Gastroesophageal sphincter (tissue), 4 donors: ENCODE measurements at regions not wholly inside any gene's neighbourhood (a gene's known extent, or its start where the extent isn't known, plus 50 kb on each side); places are given as distances from the start of the nearest gene placed in this dataset.

Experiments
- ATAC-seq: fragments of 150-250 bp; one replicate; pipeline ENCODE4 v1.9.1; 2016; ENCODE audit warnings: mild to moderate bottlenecking, moderate library complexity
- H3K27ac ChIP-seq, 4 donors: fragments of 200-600 bp; sonication (generic) in 3 of 4; 1 replicate in 3 of 4; 2 replicates in 1 of 4; pipeline ENCODE4 v1.5.1; 2016 to 2019
- H3K27me3 ChIP-seq: fragments of 200-600 bp; sonication (generic); one replicate; pipeline ENCODE4 v1.5.1; 2019
- H3K36me3 ChIP-seq, 2 donors: fragments of 200-600 bp; sonication (generic); one replicate each; pipeline ENCODE4 v1.5.1; 2019; ENCODE audit warnings: control low read depth in 1 of 2
- H3K4me1 ChIP-seq, 3 donors: fragments of 200-600 bp; sonication (generic); 1 replicate in 2 of 3; 2 replicates in 1 of 3; pipeline ENCODE4 v1.5.1; 2016 to 2019; ENCODE audit warnings: control low read depth in 2 of 3
- H3K4me3 ChIP-seq, 2 donors: fragments of 200-600 bp; sonication (generic); one replicate each; pipeline ENCODE4 v1.5.1; 2019; ENCODE audit warnings: mild to moderate bottlenecking in 1 of 2, moderate library complexity in 1 of 2
- H3K9me3 ChIP-seq, 3 donors: fragments of 200-600 bp; sonication (generic); one replicate each; pipeline ENCODE4 v1.5.1; 2017 to 2019; ENCODE audit warnings: control low read depth in 2 of 3
- EP300 ChIP-seq: sonication (generic); formaldehyde crosslinking; IDR thresholded peaks from one replicate; pipeline ENCODE4 v1.6.1; 2017; ENCODE audit warnings: antibody characterized with exemption, mild to moderate bottlenecking
- POLR2A ChIP-seq, 2 donors: fragments of 450-650 bp; IDR thresholded peaks; one replicate each; pipeline ENCODE4 v1.6.1; 2017; ENCODE audit warnings: antibody characterized with exemption in 2 of 2, mild to moderate bottlenecking in 2 of 2, moderate library complexity in 1 of 2
- POLR2AphosphoS5 ChIP-seq: sonication (generic); formaldehyde crosslinking; IDR thresholded peaks from one replicate; pipeline ENCODE4 v1.6.1; 2017; ENCODE audit warnings: antibody characterized with exemption
- WGBS, 2 donors: methylation state at CpG; one replicate each; pipeline ENCODE4 v1.1.5; 2018; ENCODE audit warnings: low coverage in 1 of 2; 5-methylcytosine and 5-hydroxymethylcytosine counted together
- TF ChIP-seq, protein P1 (sequence below), 4 experiments: fragments of 200-600 bp in 2 of 4; fragments of 450-650 bp in 2 of 4; sonication (generic) in 1 of 4; IDR thresholded peaks; one replicate each; pipeline ENCODE4 v1.5.1; 2017 to 2019; ENCODE audit warnings: antibody characterized with exemption in 4 of 4, mild to moderate bottlenecking in 2 of 4, moderate library complexity in 2 of 4

DNA sequence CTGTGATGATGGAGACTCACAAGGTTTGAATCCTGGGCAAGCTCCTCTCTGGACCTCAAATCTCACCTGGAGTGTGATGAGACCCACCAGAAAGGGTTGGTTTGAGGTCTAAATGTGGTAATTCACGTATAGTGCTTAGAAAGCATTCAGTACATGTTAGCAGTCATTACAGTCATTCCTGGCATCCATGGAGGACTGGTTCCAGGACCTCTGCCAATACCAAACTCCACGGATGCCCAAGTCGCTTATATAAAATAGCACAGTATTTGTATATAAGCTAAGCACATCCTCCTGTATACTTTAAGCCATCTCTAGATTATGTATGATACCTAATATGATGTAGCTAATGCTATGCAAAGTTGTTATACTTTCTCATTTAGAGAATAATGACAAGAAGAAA, 67.6 kb upstream of the CYP2D6 start:
- Histone ChIP-seq H3K27ac (no peak overlapping the region), H3K36me3 (no peaks in the 10 kb centered on the region), H3K4me1 (peaks cover 0 to 18% (median 0%) of the 10 kb centered on the region in 3 donors), H3K9me3 (no peaks in the 10 kb centered on the region), H3K27me3 (no peaks in the 10 kb centered on the region), H3K4me3 (no peak overlapping the region)
- no peak for TF ChIP-seq EP300
- TF ChIP-seq, protein P1, sequence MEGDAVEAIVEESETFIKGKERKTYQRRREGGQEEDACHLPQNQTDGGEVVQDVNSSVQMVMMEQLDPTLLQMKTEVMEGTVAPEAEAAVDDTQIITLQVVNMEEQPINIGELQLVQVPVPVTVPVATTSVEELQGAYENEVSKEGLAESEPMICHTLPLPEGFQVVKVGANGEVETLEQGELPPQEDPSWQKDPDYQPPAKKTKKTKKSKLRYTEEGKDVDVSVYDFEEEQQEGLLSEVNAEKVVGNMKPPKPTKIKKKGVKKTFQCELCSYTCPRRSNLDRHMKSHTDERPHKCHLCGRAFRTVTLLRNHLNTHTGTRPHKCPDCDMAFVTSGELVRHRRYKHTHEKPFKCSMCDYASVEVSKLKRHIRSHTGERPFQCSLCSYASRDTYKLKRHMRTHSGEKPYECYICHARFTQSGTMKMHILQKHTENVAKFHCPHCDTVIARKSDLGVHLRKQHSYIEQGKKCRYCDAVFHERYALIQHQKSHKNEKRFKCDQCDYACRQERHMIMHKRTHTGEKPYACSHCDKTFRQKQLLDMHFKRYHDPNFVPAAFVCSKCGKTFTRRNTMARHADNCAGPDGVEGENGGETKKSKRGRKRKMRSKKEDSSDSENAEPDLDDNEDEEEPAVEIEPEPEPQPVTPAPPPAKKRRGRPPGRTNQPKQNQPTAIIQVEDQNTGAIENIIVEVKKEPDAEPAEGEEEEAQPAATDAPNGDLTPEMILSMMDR (IDR thresholded peaks at IDR 0.05) = no peak
- TF ChIP-seq POLR2A (IDR thresholded peaks at IDR 0.05) = no peak
- no peak for TF ChIP-seq POLR2AphosphoS5
- 14 to 48% methylated on average over 1 to 3 of the region's 3 CpGs for WGBS, 2 donors
- no peak for ATAC-seq

DNA sequence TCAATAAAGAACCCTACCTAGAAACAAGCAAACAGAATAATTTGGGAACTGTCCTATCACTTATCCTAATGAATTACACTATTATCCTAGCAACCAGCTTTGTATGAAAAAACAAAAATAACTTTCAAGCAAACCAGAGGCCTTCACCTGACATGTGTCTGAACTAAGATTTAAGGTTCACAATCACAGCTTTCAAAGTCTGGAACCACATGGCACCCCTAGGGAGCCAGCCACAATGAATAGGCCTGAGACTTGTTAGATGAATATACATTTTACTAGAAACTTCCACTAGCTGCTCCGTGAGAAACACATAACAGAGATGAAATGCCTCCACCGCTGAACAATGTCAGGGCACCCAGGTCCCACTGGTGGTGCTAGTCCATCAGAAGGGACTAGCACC, 65.8 kb upstream of the CYP2D6 start:
- no peak for ATAC-seq
- WGBS, 2 donors = 77 to 82% methylated on average over 2 of the region's 2 CpGs
- H3K9me3 ChIP-seq = no peaks in the 10 kb centered on the region
- H3K36me3 ChIP-seq = no peaks in the 10 kb centered on the region
- TF ChIP-seq, protein P1 (IDR thresholded peaks at IDR 0.05) = no peak
- TF ChIP-seq POLR2AphosphoS5 = no peak
- TF ChIP-seq POLR2A (IDR thresholded peaks at IDR 0.05) = no peak
- no peak for TF ChIP-seq EP300
- H3K27me3 ChIP-seq = no peaks in the 10 kb centered on the region
- H3K27ac ChIP-seq = no peak overlapping the region
- H3K4me1 ChIP-seq = peaks cover 0 to 34% (median 0%) of the 10 kb centered on the region in 3 donors
- no peak overlapping the region for H3K4me3 ChIP-seq

DNA sequence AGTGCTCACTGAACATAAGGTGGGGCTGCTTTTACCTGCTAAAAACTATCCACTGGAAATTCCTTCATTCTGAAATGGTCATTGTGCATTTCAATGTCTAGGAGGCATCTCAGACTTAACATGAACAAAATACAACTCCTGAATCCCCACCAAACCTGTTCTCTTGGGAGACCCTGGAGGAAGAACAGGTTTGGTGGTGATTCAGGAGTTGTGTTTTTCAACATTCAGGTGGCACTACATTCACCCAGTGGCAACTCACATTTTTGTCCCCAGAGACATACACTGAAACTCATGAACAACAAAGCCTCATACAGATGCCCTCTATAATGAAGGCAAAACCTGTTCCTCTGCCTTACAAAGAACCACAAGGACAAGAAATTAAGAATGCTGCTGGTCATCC, 64.3 kb upstream of the CYP2D6 start:
- no peaks in the 10 kb centered on the region for H3K36me3 ChIP-seq
- H3K4me3 ChIP-seq = no peak overlapping the region
- ATAC-seq = no peak
- TF ChIP-seq, protein P1 (IDR thresholded peaks at IDR 0.05) = no peak
- no peak for TF ChIP-seq EP300
- no peak for TF ChIP-seq POLR2AphosphoS5
- TF ChIP-seq POLR2A (IDR thresholded peaks at IDR 0.05) = no peak
- no peaks in the 10 kb centered on the region for H3K27me3 ChIP-seq
- peaks cover 0 to 35% (median 0%) of the 10 kb centered on the region in 3 donors for H3K4me1 ChIP-seq
- no peak overlapping the region for H3K27ac ChIP-seq
- no peaks in the 10 kb centered on the region for H3K9me3 ChIP-seq

DNA sequence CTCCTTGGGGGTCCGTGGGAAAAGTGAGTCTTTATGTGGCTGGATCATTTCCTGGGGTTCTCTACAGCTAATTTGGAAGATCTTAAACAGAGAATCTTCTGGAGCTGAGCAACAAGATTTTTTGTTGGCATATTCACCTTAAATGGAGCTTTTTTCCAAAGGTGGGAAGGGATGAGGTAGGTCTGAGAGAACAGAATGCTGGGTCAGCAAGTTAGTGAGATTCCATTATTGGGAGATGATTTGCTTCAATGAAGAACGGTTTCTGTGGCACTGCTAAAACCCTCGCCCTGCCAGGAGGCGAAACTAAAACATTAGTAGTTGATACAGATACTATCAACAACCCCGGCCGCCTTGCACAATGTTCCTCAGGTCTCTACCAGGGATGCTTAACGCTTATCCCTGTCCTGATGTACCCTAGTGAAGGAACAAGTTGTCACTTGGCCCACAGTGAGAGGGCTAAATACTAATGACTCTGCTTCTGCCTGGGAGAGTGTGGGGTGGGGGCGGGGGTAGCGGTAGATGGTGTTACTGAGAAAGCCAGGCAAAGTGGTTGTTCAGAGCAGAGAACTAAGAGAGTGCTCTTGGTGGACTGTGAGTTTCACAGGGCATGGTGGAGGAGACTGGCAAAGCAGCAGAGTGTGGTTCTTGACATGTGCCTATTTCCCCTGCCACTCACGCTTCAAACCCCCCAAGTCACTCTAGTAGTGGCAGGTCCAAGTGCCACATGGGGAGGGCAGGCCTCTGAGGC, 63.7 kb upstream of the CYP2D6 start:
- TF ChIP-seq POLR2A (IDR thresholded peaks at IDR 0.05) = no peak
- no peak for TF ChIP-seq EP300
- TF ChIP-seq, protein P1 (IDR thresholded peaks at IDR 0.05) = no peak
- H3K4me3 ChIP-seq = no peak overlapping the region
- H3K27ac ChIP-seq = no peak overlapping the region
- WGBS, 2 donors = 92 to 95% methylated on average over 5 to 7 of the region's 10 CpGs
- peaks cover 0 to under 1% of the 10 kb centered on the region in 2 donors for H3K36me3 ChIP-seq
- peaks cover 0 to 35% (median 0%) of the 10 kb centered on the region in 3 donors for H3K4me1 ChIP-seq
- no peaks in the 10 kb centered on the region for H3K9me3 ChIP-seq
- ATAC-seq = no peak
- H3K27me3 ChIP-seq = no peaks in the 10 kb centered on the region

DNA sequence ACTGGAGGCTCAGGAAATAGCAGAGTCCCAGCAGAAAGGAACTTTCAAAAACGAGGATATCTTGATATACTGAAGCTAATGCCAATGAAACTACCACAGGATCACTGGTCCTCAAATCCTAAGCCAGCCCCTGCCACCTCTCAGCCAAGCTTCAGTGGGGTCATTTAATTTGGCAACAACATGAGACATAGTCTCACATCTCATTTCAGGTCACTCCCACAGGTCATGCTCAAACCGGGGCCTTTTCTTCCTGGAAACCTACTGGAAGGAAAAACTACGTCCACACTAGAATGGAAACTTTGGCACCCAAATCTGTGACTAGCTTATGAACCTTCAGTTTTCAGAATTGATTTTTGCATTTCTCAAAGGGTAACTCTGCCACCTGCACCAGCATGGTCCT, 61.9 kb upstream of the CYP2D6 start:
- 47 to 50% methylated on average over 1 to 2 of the region's 3 CpGs for WGBS, 2 donors
- Histone ChIP-seq H3K36me3 (peaks cover 0 to 5% of the 10 kb centered on the region in 2 donors), H3K27ac (no peak overlapping the region), H3K9me3 (no peaks in the 10 kb centered on the region), H3K4me3 (no peak overlapping the region), H3K4me1 (peaks cover 0 to 35% (median 0%) of the 10 kb centered on the region in 3 donors), H3K27me3 (no peaks in the 10 kb centered on the region)
- no peak for TF ChIP-seq EP300
- TF ChIP-seq POLR2A (IDR thresholded peaks at IDR 0.05) = no peak
- no peak for TF ChIP-seq POLR2AphosphoS5
- TF ChIP-seq, protein P1 (IDR thresholded peaks at IDR 0.05) = no peak
- ATAC-seq = no peak
